ENCODE measurements at regions not wholly inside any gene's neighbourhood (a gene's known extent, or its start where the extent isn't known, plus 50 kb on each side); places are given as distances from the start of the nearest gene placed in this dataset.
"Not testable (repeated sequence)": the region's sequence is repeated elsewhere in the genome, so short reads cannot be mapped to it uniquely, and the experiment has no call there.

DNA sequence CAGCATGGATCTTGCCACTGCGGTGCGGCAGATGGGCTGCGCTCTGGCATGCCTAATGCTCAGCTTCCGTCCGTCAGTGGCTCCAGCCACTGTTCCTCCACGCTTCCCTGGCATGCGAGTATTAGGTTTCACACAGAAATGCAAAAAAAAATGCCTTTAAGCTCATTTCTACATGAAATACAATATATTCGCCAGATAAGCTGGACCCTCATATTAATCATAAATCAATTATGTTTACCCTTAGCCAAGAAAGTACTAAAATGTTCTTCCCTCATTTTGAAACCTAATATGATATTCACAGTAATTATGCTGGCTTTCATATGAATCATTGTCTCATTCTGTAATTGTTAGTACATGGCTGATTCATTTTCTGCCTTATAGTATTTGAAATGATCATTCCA lies 115.5 kb upstream of the FAM241A start:
- Histone ChIP-seq H3K27ac (ENCODE audit: low read depth in 1 of 2, low read length in 2 of 2) (no peak overlapping the region), H3K36me3 (ENCODE audit: control insufficient read depth in 1 of 2, insufficient read depth in 2 of 2, low read length in 1 of 2) (no peaks in the 10 kb centered on the region), H3K4me1 (ENCODE audit: control insufficient read depth in 1 of 2, insufficient read depth in 2 of 2, low read length in 2 of 2) (no peaks in the 10 kb centered on the region), H3K4me3 (ENCODE audit: low read length in 2 of 2) (no peak overlapping the region), H3K27me3 (ENCODE audit: control insufficient read depth in 1 of 2, insufficient read depth in 2 of 2, low read length in 1 of 2) (no peaks in the 10 kb centered on the region), H3K9me3 (ENCODE audit: control insufficient read depth, low read length) (no peaks in the 10 kb centered on the region)
- intact Hi-C loops (cut with DNase I): no loop called here
- WGBS, 2 donors: 42 to 44% methylated on average over 8 of the region's 8 CpGs
- ATAC-seq (ENCODE audit: low FRiP score) (no peak), DNase-seq (no peak)

DNA sequence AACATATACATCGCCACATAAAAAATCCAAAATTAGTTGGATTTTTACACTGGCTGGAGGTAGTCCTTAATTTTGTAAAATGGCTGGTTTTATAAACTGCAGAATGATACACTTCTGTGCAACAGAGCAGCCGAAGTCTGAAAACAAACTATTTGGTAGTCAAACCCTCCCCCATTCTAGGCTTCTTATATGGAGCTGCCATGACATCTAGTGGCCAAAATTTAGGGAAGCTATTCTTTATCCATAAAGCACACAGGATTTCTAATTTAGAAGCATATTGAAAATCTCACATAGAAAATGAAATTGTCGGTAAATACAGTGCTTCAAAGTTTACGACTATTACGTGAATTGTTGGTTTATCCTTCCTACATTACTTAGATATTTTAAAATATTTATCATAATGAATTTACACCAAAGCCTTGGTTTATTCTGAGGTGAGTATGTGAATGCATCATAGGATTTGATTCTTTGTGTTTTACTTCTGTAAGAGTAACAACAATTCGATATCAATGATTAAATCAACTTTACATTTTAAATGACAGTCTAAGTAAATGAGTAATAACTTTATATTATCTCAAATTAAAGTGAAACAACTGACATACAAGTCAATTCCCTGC lies 113.4 kb upstream of the FAM241A start:
- no peak for DNase-seq
- peak; percentile 63 for ATAC-seq (ENCODE audit: low FRiP score)
- no peaks in the 10 kb centered on the region for H3K4me1 ChIP-seq (ENCODE audit: control insufficient read depth in 1 of 2, insufficient read depth in 2 of 2, low read length in 2 of 2)
- H3K36me3 ChIP-seq (ENCODE audit: control insufficient read depth in 1 of 2, insufficient read depth in 2 of 2, low read length in 1 of 2): no peaks in the 10 kb centered on the region
- H3K27ac ChIP-seq (ENCODE audit: low read depth in 1 of 2, low read length in 2 of 2): no peak overlapping the region
- intact Hi-C loops (cut with DNase I): no loop called here
- no peaks in the 10 kb centered on the region for H3K9me3 ChIP-seq (ENCODE audit: control insufficient read depth, low read length)
- WGBS, 2 donors: 10 to 15% methylated on average over 6 of the region's 6 CpGs
- no peak overlapping the region for H3K4me3 ChIP-seq (ENCODE audit: low read length in 2 of 2)
- H3K27me3 ChIP-seq (ENCODE audit: control insufficient read depth in 1 of 2, insufficient read depth in 2 of 2, low read length in 1 of 2): no peaks in the 10 kb centered on the region

DNA sequence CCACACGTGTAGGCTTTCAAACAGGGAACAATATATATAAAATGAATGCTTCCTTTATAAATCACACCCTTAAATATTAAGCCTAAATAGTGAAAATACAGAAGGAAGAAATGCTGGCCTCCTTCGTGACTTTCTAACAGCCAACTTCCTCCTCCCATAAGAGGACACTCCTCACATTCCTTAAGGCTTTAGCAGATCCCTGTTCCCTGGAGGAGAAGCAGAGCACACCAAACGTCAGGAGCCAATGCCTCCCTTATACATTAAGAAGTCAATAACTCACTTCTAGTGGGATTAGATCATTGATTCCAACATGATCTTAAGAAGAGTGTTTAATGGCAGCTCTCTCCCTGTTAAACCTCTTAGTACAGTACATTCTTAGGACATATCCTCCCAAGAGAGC lies 108.4 kb upstream of the FAM241A start:
- Histone ChIP-seq H3K27me3 (ENCODE audit: control insufficient read depth in 1 of 2, insufficient read depth in 2 of 2, low read length in 1 of 2) (peaks cover 0 to 2% of the 10 kb centered on the region in 2 donors), H3K4me3 (ENCODE audit: low read length in 2 of 2) (no peak overlapping the region), H3K27ac (ENCODE audit: low read depth in 1 of 2, low read length in 2 of 2) (no peak overlapping the region), H3K9me3 (ENCODE audit: control insufficient read depth, low read length) (no peaks in the 10 kb centered on the region), H3K4me1 (ENCODE audit: control insufficient read depth in 1 of 2, insufficient read depth in 2 of 2, low read length in 2 of 2) (no peaks in the 10 kb centered on the region), H3K36me3 (ENCODE audit: control insufficient read depth in 1 of 2, insufficient read depth in 2 of 2, low read length in 1 of 2) (no peaks in the 10 kb centered on the region)
- intact Hi-C loops (cut with DNase I): no loop called here
- 12 to 17% methylated on average over 3 of the region's 3 CpGs for WGBS, 2 donors
- ATAC-seq (ENCODE audit: low FRiP score): no peak
- no peak for DNase-seq

DNA sequence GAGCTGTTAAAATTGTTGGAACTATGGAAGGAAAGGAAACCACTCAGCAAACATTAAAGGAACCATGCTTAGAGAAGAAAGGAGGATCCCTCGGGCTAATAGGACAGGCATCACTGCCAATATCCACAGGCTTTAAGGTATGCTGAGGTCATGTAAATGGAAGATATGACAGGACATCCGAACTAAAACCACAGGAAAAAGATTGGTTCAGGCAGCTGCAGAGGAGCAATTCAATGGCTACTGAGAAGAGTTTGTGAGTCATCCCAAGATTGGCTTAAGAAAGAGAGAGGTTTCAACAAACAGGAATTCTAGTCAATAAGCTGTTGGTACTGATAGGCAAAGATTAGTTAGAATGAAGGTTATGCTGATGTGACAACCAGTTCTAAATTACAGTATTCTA lies 106.4 kb upstream of the FAM241A start:
- DNase-seq (no peak), ATAC-seq (ENCODE audit: low FRiP score) (no peak)
- Histone ChIP-seq H3K4me1 (ENCODE audit: control insufficient read depth in 1 of 2, insufficient read depth in 2 of 2, low read length in 2 of 2) (no peaks in the 10 kb centered on the region), H3K27ac (ENCODE audit: low read depth in 1 of 2, low read length in 2 of 2) (no peak overlapping the region), H3K27me3 (ENCODE audit: control insufficient read depth in 1 of 2, insufficient read depth in 2 of 2, low read length in 1 of 2) (peaks cover 0 to 2% of the 10 kb centered on the region in 2 donors), H3K9me3 (ENCODE audit: control insufficient read depth, low read length) (no peaks in the 10 kb centered on the region), H3K36me3 (ENCODE audit: control insufficient read depth in 1 of 2, insufficient read depth in 2 of 2, low read length in 1 of 2) (no peaks in the 10 kb centered on the region), H3K4me3 (ENCODE audit: low read length in 2 of 2) (no peak overlapping the region)
- 81 to 82% methylated on average over 2 of the region's 2 CpGs for WGBS, 2 donors
- intact Hi-C loops (cut with DNase I): no loop called here

DNA sequence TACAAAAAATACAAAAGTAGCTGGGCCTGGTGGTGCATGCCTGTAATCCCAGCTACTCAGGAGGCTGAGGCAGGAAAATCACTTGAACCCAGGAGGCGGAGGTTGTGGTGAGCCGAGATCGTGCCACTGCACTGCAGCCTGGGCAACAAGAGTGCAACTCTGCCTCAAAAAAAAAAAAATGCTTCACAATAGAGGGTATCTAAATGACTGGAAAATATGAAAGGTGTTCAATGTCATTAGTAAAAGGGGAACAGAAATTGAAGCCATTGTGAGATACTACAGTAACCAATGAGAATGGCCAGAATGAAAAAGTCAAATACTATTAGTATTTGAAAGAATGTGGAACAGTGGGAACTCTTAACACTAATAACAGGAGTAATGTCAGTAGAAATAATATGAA lies 96.1 kb upstream of the FAM241A start:
- H3K4me1 ChIP-seq (ENCODE audit: control insufficient read depth in 1 of 2, insufficient read depth in 2 of 2, low read length in 2 of 2); DNase-seq; H3K4me3 ChIP-seq (ENCODE audit: low read length in 2 of 2); ATAC-seq (ENCODE audit: low FRiP score); H3K27ac ChIP-seq (ENCODE audit: low read depth in 1 of 2, low read length in 2 of 2); H3K36me3 ChIP-seq (ENCODE audit: control insufficient read depth in 1 of 2, insufficient read depth in 2 of 2, low read length in 1 of 2); H3K9me3 ChIP-seq (ENCODE audit: control insufficient read depth, low read length); intact Hi-C loops (cut with DNase I); H3K27me3 ChIP-seq (ENCODE audit: control insufficient read depth in 1 of 2, insufficient read depth in 2 of 2, low read length in 1 of 2): not testable (repeated sequence)
- WGBS, 2 donors: 93 to 95% methylated on average over 3 of the region's 3 CpGs

DNA sequence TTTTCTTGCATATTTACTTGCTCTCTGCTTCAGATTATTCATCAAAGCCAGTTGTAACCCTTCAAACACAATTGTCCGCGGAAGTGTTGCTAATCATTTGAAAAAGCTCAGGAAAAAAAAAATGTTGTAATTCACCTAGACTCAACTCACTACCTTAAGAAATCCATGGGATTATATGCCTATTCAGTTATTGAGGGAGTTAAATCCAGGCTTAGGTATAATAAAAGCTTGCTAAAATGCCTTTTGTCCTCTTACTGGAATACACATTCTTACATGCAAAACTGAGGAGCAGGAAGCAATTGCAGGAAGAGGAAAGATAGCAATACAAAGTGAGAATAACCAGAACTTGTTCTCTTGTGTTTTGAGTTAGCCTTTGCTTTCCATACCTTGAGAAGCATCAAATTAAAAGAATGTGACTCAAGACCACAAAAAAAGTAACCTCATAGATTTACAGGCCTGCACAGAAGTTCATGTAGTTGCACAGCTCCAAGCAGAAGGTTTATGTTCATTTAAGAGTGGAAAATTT lies 91.4 kb upstream of the FAM241A start:
- Histone ChIP-seq H3K9me3 (ENCODE audit: control insufficient read depth, low read length) (no peaks in the 10 kb centered on the region), H3K4me1 (ENCODE audit: control insufficient read depth in 1 of 2, insufficient read depth in 2 of 2, low read length in 2 of 2) (no peaks in the 10 kb centered on the region), H3K27ac (ENCODE audit: low read depth in 1 of 2, low read length in 2 of 2) (no peak overlapping the region), H3K4me3 (ENCODE audit: low read length in 2 of 2) (no peak overlapping the region), H3K27me3 (ENCODE audit: control insufficient read depth in 1 of 2, insufficient read depth in 2 of 2, low read length in 1 of 2) (no peaks in the 10 kb centered on the region), H3K36me3 (ENCODE audit: control insufficient read depth in 1 of 2, insufficient read depth in 2 of 2, low read length in 1 of 2) (no peaks in the 10 kb centered on the region)
- WGBS, 2 donors: 85 to 89% methylated on average over 2 of the region's 2 CpGs
- DNase-seq: no peak
- intact Hi-C loops (cut with DNase I): no loop called here
- no peak for ATAC-seq (ENCODE audit: low FRiP score)

DNA sequence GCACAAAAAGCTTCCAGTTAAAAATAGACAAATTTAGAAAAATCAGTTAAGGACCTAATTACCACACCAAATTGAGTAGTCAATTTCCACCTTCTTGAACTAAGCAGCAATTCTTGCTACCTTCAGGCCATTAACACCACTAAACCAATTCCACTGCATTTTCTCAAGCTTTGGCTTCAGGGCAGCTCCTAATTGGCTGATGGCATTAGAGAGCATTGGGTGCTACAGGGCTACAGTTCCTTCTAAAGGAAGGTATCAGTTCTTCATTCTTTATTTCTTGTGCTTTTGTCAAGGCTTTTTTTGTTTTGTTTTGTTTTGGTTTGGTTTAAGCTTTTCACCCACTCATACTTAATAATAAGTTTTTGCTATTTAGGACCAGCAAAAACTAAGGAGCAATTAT lies 90.2 kb upstream of the FAM241A start:
- H3K9me3 ChIP-seq (ENCODE audit: control insufficient read depth, low read length): no peaks in the 10 kb centered on the region
- intact Hi-C loops (cut with DNase I): no loop called here
- ATAC-seq (ENCODE audit: low FRiP score): no peak
- H3K27ac ChIP-seq (ENCODE audit: low read depth in 1 of 2, low read length in 2 of 2): no peak overlapping the region
- no peak overlapping the region for H3K4me3 ChIP-seq (ENCODE audit: low read length in 2 of 2)
- H3K27me3 ChIP-seq (ENCODE audit: control insufficient read depth in 1 of 2, insufficient read depth in 2 of 2, low read length in 1 of 2): no peaks in the 10 kb centered on the region
- no peaks in the 10 kb centered on the region for H3K4me1 ChIP-seq (ENCODE audit: control insufficient read depth in 1 of 2, insufficient read depth in 2 of 2, low read length in 2 of 2)
- no peak for DNase-seq
- no peaks in the 10 kb centered on the region for H3K36me3 ChIP-seq (ENCODE audit: control insufficient read depth in 1 of 2, insufficient read depth in 2 of 2, low read length in 1 of 2)

DNA sequence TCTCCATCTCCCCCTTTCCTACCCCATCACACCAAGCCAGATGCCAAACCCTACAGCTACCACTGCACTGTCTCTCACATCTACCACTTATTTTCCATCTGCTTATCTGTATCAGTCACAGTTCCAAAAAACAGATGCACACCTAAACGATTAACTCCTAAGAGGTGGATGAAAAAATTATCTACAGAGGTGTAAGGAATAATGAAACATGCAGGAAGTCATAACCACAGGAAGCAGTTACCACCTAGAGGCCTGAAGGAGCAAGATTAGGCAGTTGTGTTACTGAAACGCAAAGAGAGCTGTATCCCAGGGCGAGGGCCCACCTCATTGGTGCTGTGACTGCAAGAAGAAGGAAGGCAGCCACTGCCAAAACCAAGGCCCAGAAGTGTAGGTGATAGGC lies 87.8 kb upstream of the FAM241A start:
- WGBS, 2 donors: 78 to 79% methylated on average over 3 of the region's 3 CpGs
- Histone ChIP-seq H3K4me1 (ENCODE audit: control insufficient read depth in 1 of 2, insufficient read depth in 2 of 2, low read length in 2 of 2) (no peaks in the 10 kb centered on the region), H3K27me3 (ENCODE audit: control insufficient read depth in 1 of 2, insufficient read depth in 2 of 2, low read length in 1 of 2) (no peaks in the 10 kb centered on the region), H3K4me3 (ENCODE audit: low read length in 2 of 2) (no peak overlapping the region), H3K9me3 (ENCODE audit: control insufficient read depth, low read length) (no peaks in the 10 kb centered on the region), H3K27ac (ENCODE audit: low read depth in 1 of 2, low read length in 2 of 2) (no peak overlapping the region), H3K36me3 (ENCODE audit: control insufficient read depth in 1 of 2, insufficient read depth in 2 of 2, low read length in 1 of 2) (no peaks in the 10 kb centered on the region)
- no peak for ATAC-seq (ENCODE audit: low FRiP score)
- intact Hi-C loops (cut with DNase I): no loop called here
- DNase-seq: no peak

DNA sequence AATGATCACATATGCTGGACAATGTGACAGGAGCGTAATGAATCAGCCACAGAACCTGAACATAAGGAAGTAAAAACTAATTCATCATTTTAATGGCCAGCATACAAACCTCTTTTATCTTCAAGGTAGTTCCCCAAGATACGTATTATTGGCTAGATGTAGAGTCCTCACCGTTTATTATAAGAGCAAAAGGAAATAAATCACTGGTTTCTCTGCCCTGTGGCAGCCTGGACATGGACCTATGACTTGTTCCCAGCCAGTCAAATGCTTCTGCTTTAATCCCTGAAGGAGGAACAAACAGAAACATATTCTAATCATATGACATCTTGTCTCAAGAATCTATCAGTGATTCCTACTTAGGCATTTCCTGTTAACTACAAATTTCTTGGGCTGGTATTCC lies 86.8 kb upstream of the FAM241A start:
- DNase-seq: no peak
- Histone ChIP-seq H3K9me3 (ENCODE audit: control insufficient read depth, low read length) (no peaks in the 10 kb centered on the region), H3K4me3 (ENCODE audit: low read length in 2 of 2) (no peak overlapping the region), H3K27me3 (ENCODE audit: control insufficient read depth in 1 of 2, insufficient read depth in 2 of 2, low read length in 1 of 2) (no peaks in the 10 kb centered on the region), H3K27ac (ENCODE audit: low read depth in 1 of 2, low read length in 2 of 2) (no peak overlapping the region), H3K4me1 (ENCODE audit: control insufficient read depth in 1 of 2, insufficient read depth in 2 of 2, low read length in 2 of 2) (no peaks in the 10 kb centered on the region), H3K36me3 (ENCODE audit: control insufficient read depth in 1 of 2, insufficient read depth in 2 of 2, low read length in 1 of 2) (no peaks in the 10 kb centered on the region)
- no peak for ATAC-seq (ENCODE audit: low FRiP score)
- WGBS, 2 donors: 42 to 46% methylated on average over 3 of the region's 3 CpGs
- intact Hi-C loops (cut with DNase I): no loop called here

Measured in aorta (tissue), 5 donors.